ENCODE measurements at regions not wholly inside any gene's neighbourhood (a gene's known extent, or its start where the extent isn't known, plus 50 kb on each side); places are given as distances from the start of the nearest gene placed in this dataset.

DNA sequence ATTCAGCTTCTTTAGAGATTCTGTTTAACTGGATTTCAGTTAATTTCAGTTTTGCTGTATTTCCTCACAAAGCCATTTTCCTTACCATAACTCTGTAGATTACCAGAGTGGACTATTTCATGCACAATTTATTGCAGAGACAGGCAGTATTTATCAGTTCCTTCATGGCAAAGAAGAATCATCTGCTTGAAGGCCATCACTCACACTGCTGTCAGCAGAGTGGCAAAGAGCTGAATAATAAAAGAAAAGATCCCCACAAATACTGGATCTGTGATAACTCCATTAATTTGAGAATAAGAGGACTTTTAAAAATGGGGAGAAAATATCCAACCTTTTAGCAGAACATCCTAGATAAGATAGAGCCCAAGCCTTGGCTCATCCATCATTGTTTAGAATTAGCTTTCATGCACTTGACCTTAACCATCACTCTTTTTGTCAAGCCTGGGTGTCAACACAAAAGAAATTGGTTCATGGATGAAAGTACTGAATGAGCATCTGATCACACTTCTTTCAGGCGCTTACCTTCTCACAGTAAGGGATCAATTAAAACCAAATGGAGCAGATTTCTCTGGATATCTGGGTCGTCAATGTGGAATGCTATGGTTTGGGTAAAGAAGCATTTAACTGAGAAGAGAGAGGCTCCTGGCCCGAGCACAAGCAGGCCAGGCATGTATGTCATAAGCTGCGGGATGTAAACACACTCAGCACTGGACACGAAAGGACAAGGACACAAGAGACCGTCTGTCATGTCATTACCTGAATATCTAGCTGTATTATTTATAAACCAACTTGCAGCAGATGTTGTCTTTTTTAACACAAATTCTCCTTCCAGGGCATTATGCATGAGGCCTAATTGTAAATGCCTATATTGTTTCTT is 376.2 kb downstream of the ZNF521 start:
- H3K4me1 Mint-ChIP-seq: peaks cover 31% of the 10 kb centered on the region
- no peak overlapping the region for H3K4me3 Mint-ChIP-seq
- no peaks in the 10 kb centered on the region for H3K36me3 Mint-ChIP-seq (ENCODE audit: low read depth)
- H3K9me3 Mint-ChIP-seq: no peaks in the 10 kb centered on the region
- H3K27me3 Mint-ChIP-seq (ENCODE audit: low read depth): peaks cover 7% of the 10 kb centered on the region
- TF ChIP-seq CTCF (IDR thresholded peaks at IDR 0.05; ENCODE audit: unreplicated experiment in 3 of 3): no peak
- H3K27ac Mint-ChIP-seq: no peak overlapping the region

- Mint-ChIP-seq H3K4me1 (peaks cover 38% of the 10 kb centered on the region), H3K36me3 (ENCODE audit: low read depth) (no peaks in the 10 kb centered on the region), H3K4me3 (no peak overlapping the region), H3K9me3 (no peaks in the 10 kb centered on the region), H3K27ac (peak overlapping the region in 1 of 3 experiments; percentile 19), H3K27me3 (ENCODE audit: low read depth) (peaks cover 7% of the 10 kb centered on the region)
- TF ChIP-seq CTCF (IDR thresholded peaks at IDR 0.05; ENCODE audit: unreplicated experiment in 3 of 3): no peak
Measured at GRCh38 chr18:24976502-24976901, 375.5 kb downstream of the ZNF521 start.

GRCh38 chr18:24979235-24979634 is 372.7 kb downstream of the ZNF521 start:
- no peaks in the 10 kb centered on the region for H3K9me3 Mint-ChIP-seq
- peak overlapping the region; percentile 11 to 17 (median 17) for H3K27ac Mint-ChIP-seq
- H3K4me1 Mint-ChIP-seq: peaks cover 61% of the 10 kb centered on the region
- H3K36me3 Mint-ChIP-seq (ENCODE audit: low read depth): no peaks in the 10 kb centered on the region
- H3K4me3 Mint-ChIP-seq: no peak overlapping the region
- peaks cover 11% of the 10 kb centered on the region for H3K27me3 Mint-ChIP-seq (ENCODE audit: low read depth)
- TF ChIP-seq CTCF (IDR thresholded peaks at IDR 0.05; ENCODE audit: unreplicated experiment in 3 of 3): no peak

DNA sequence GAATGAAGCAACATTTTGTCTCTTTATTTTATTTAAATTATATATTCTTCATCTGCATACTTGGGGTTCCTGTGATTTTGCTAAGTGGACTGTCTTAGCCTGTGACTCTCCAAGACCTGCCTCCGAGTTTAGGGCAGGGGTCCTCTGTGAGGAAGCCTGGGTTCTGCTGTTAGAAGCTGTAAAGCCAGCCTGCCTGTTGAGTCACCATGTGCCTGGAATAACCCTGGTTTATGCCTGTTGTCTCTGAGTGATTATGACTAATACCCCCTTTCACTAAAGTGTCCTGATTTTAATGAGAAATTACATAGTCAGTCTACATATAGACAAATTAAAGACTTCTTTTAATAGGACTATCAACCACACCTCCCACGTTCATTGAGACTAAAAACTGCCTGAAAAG is 369.1 kb downstream of the ZNF521 start:
- no peak overlapping the region for H3K27ac Mint-ChIP-seq
- peaks cover 81% of the 10 kb centered on the region for H3K4me1 Mint-ChIP-seq
- H3K9me3 Mint-ChIP-seq: no peaks in the 10 kb centered on the region
- no peaks in the 10 kb centered on the region for H3K36me3 Mint-ChIP-seq (ENCODE audit: low read depth)
- H3K27me3 Mint-ChIP-seq (ENCODE audit: low read depth): peaks cover 11% of the 10 kb centered on the region
- H3K4me3 Mint-ChIP-seq: no peak overlapping the region
- no peak for TF ChIP-seq CTCF (IDR thresholded peaks at IDR 0.05; ENCODE audit: unreplicated experiment in 3 of 3)

GRCh38 chr18:24983566-24984139 is 368.3 kb downstream of the ZNF521 start:
- Mint-ChIP-seq H3K36me3 (ENCODE audit: low read depth) (no peaks in the 10 kb centered on the region), H3K27me3 (ENCODE audit: low read depth) (peaks cover 11% of the 10 kb centered on the region), H3K27ac (no peak overlapping the region), H3K4me1 (peaks cover 88% of the 10 kb centered on the region), H3K9me3 (no peaks in the 10 kb centered on the region), H3K4me3 (no peak overlapping the region)
- TF ChIP-seq CTCF (IDR thresholded peaks at IDR 0.05; ENCODE audit: unreplicated experiment in 3 of 3): no peak
